ENCODE measurements at regions not wholly inside any gene's neighbourhood (a gene's known extent, or its start where the extent isn't known, plus 50 kb on each side); places are given as distances from the start of the nearest gene placed in this dataset.

- DNase-seq = no peak
Measured at GRCh38 chr5:144083185-144083584, 87.3 kb downstream of the YIPF5 start.

GRCh38 chr5:144084971-144085370 is 85.5 kb downstream of the YIPF5 start:
- no peak for DNase-seq

- no peak for DNase-seq
Measured at GRCh38 chr5:144085381-144085780, 85.1 kb downstream of the YIPF5 start.

GRCh38 chr5:144086295-144086694 is 84.2 kb downstream of the YIPF5 start:
- no peak for DNase-seq

- DNase-seq = no peak
Measured at GRCh38 chr5:144087576-144087975, 82.9 kb downstream of the YIPF5 start.

- DNase-seq = no peak
Measured at GRCh38 chr5:144088206-144089064, 82.0 kb downstream of the YIPF5 start.

GRCh38 chr5:144089401-144090021 is 80.9 kb downstream of the YIPF5 start:
- no peak for DNase-seq

- no peak for DNase-seq
Measured at GRCh38 chr5:144092508-144092907, 78.0 kb downstream of the YIPF5 start.

GRCh38 chr5:144093400-144093799 is 77.1 kb downstream of the YIPF5 start:
- DNase-seq = no peak

- DNase-seq = no peak
Measured at GRCh38 chr5:144093868-144094267, 76.6 kb downstream of the YIPF5 start.

GRCh38 chr5:144100702-144101101 is 69.8 kb downstream of the YIPF5 start:
- DNase-seq = no peak

GRCh38 chr5:144101616-144102015 is 68.8 kb downstream of the YIPF5 start:
- DNase-seq = no peak

GRCh38 chr5:144102361-144102760 is 68.1 kb downstream of the YIPF5 start:
- DNase-seq = no peak

GRCh38 chr5:144102979-144103378 is 67.5 kb downstream of the YIPF5 start:
- no peak for DNase-seq

GRCh38 chr5:144103611-144104485 is 66.6 kb downstream of the YIPF5 start:
- no peak for DNase-seq

- no peak for DNase-seq
Measured at GRCh38 chr5:144105371-144105770, 65.1 kb downstream of the YIPF5 start.

GRCh38 chr5:144108131-144108530 is 62.3 kb downstream of the YIPF5 start:
- DNase-seq = no peak
